ENCODE measurements at regions not wholly inside any gene's neighbourhood (a gene's known extent, or its start where the extent isn't known, plus 50 kb on each side); places are given as distances from the start of the nearest gene placed in this dataset.

DNA sequence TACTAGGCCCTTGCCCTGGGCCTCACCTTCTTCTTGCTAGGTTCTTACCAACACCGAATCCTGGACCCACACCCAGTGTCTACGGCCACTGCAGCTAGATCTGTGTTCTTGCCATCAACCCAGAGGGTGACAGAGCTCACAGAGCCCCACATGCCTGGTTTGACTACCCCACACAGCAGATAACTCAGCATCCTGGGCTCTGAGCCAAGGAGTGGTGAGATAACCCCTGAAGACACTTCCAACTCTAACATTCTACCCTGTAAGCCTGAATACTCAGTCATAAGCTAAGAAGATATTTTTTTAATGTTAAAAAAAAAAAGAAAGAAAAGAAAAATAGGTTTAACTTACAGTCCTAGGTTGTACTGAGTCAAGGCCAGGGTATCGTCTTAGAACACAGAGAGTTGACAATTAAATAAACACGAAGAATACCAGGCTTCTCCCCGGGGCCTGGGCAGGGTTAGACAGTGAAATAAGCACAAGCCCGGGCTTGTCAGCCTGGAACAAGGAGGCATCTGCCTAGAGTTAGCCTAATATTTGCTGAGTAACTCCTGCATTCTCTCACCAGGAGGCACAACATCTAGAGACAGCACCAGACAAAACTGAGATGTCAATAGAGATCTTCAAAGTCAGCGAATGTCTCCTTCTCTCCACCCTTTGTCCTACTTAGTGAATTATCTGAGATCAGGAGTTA is 556.5 kb upstream of the LRRN3 start:
- Histone ChIP-seq H3K9me3 (ENCODE audit: low read length) (no peaks in the 10 kb centered on the region), H3K4me1 (ENCODE audit: insufficient read depth, low read length) (no peaks in the 10 kb centered on the region), H3K27ac (ENCODE audit: low read length) (no peak overlapping the region), H4K20me1 (ENCODE audit: low read length) (no peaks in the 10 kb centered on the region), H3K27me3 (ENCODE audit: low read length) (no peaks in the 10 kb centered on the region), H3K9me2 (replicated peaks; ENCODE audit: low read length) (no peaks in the 10 kb centered on the region), H3K79me2 (ENCODE audit: low read length) (no peaks in the 10 kb centered on the region), H3K4me2 (ENCODE audit: low read length) (no peak overlapping the region), H3F3A (ENCODE audit: low read length, unreplicated experiment) (no peaks in the 10 kb centered on the region), H3K9ac (ENCODE audit: low read length) (no peak overlapping the region), H2AFZ (ENCODE audit: low read length) (no peak overlapping the region), H3K36me3 (ENCODE audit: low read depth, low read length) (no peaks in the 10 kb centered on the region), H3K4me3 (ENCODE audit: low read length) (no peak overlapping the region)
- POLR2A ChIA-PET (ENCODE audit: unreplicated experiment), result no interaction called here
- BruUV-seq (replicated peaks), result no TSS peak
- intact Hi-C loops (cut with micrococcal nuclease), result no loop called here
- DNase-seq, result no peak
- CTCF ChIA-PET, result interaction anchor here (0.6 kb wide), 1 partner anchor 40 kb away, joined by 3 read pairs; no protein-coding TSS in a partner anchor
- TF ChIP-seq EZH2phosphoT487 (IDR thresholded peaks at IDR 0.05; ENCODE audit: borderline replicate concordance, low read length) (no peak), EZH2 (IDR thresholded peaks at IDR 0.05; ENCODE audit: low read length, unreplicated experiment) (no peak)
- TF ChIP-seq, protein P1, sequence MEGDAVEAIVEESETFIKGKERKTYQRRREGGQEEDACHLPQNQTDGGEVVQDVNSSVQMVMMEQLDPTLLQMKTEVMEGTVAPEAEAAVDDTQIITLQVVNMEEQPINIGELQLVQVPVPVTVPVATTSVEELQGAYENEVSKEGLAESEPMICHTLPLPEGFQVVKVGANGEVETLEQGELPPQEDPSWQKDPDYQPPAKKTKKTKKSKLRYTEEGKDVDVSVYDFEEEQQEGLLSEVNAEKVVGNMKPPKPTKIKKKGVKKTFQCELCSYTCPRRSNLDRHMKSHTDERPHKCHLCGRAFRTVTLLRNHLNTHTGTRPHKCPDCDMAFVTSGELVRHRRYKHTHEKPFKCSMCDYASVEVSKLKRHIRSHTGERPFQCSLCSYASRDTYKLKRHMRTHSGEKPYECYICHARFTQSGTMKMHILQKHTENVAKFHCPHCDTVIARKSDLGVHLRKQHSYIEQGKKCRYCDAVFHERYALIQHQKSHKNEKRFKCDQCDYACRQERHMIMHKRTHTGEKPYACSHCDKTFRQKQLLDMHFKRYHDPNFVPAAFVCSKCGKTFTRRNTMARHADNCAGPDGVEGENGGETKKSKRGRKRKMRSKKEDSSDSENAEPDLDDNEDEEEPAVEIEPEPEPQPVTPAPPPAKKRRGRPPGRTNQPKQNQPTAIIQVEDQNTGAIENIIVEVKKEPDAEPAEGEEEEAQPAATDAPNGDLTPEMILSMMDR (conservative IDR thresholded peaks at IDR 0.05; ENCODE audit: low read depth, low read length), result no peak
- ATAC-seq, result peak; percentile 58

DNA sequence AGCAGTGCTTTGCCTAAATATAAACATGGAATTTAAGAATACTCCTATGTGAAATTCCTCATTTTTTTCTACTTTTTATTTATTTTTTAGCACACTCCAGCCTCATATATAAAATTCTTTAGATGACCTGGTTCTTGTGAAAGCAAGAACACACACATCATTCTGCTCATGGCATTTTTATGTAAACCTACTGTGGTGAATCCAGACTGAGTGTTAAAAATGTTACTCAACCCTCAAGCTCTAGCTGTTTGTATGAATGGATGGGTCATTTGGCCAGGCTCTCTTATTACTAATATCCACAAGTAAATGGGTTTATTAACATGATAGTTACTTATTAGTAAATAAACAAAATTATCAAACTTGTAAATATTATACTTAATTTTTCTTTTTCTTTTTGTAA is 551.7 kb upstream of the LRRN3 start:
- no peaks in the 10 kb centered on the region for H3K36me3 ChIP-seq (ENCODE audit: low read depth, low read length)
- H3K79me2 ChIP-seq (ENCODE audit: low read length), result no peaks in the 10 kb centered on the region
- CTCF ChIA-PET, result no interaction called here
- no peak overlapping the region for H3K27ac ChIP-seq (ENCODE audit: low read length)
- ATAC-seq (no peak), DNase-seq (no peak)
- no peaks in the 10 kb centered on the region for H4K20me1 ChIP-seq (ENCODE audit: low read length)
- no peaks in the 10 kb centered on the region for H3K9me2 ChIP-seq (replicated peaks; ENCODE audit: low read length)
- intact Hi-C loops (cut with micrococcal nuclease), result no loop called here
- no peaks in the 10 kb centered on the region for H3K27me3 ChIP-seq (ENCODE audit: low read length)
- H3K4me1 ChIP-seq (ENCODE audit: insufficient read depth, low read length), result peaks cover 23% of the 10 kb centered on the region
- POLR2A ChIA-PET (ENCODE audit: unreplicated experiment), result no interaction called here
- H2AFZ ChIP-seq (ENCODE audit: low read length), result no peak overlapping the region
- H3K9me3 ChIP-seq (ENCODE audit: low read length), result no peaks in the 10 kb centered on the region
- BruUV-seq (replicated peaks), result no TSS peak
- H3K4me3 ChIP-seq (ENCODE audit: low read length), result no peak overlapping the region
- H3K4me2 ChIP-seq (ENCODE audit: low read length), result no peak overlapping the region
- TF ChIP-seq, protein P1 (conservative IDR thresholded peaks at IDR 0.05; ENCODE audit: low read depth, low read length), result no peak
- TF ChIP-seq EZH2 (IDR thresholded peaks at IDR 0.05; ENCODE audit: low read length, unreplicated experiment) (no peak), EZH2phosphoT487 (IDR thresholded peaks at IDR 0.05; ENCODE audit: borderline replicate concordance, low read length) (no peak)
- no peaks in the 10 kb centered on the region for H3F3A ChIP-seq (ENCODE audit: low read length, unreplicated experiment)
- H3K9ac ChIP-seq (ENCODE audit: low read length), result no peak overlapping the region

DNA sequence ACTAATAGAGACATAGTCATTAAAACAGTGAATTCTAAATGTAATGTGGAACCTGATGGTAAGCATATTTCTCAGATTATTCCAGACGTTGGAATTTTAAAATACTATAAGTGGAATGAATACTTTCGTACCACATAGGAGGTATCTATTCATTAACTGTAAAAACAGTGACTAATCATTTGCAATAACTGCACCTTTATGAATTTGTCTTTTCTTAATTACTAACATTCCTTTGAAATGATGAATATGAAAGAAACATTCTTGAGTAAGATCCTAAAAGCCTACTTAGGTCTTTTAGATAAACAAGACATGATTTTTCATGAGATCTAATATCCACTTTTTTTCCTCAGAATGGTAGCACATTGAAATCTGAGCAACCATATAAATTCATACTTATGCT is 549.0 kb upstream of the LRRN3 start:
- peak; percentile 64 for ATAC-seq
- Histone ChIP-seq H3K9me2 (replicated peaks; ENCODE audit: low read length) (no peaks in the 10 kb centered on the region), H3K9me3 (ENCODE audit: low read length) (no peaks in the 10 kb centered on the region), H3F3A (ENCODE audit: low read length, unreplicated experiment) (no peaks in the 10 kb centered on the region), H3K9ac (ENCODE audit: low read length) (no peak overlapping the region), H3K79me2 (ENCODE audit: low read length) (no peaks in the 10 kb centered on the region), H3K27me3 (ENCODE audit: low read length) (no peaks in the 10 kb centered on the region), H2AFZ (ENCODE audit: low read length) (no peak overlapping the region), H3K4me2 (ENCODE audit: low read length) (peak overlapping the region; percentile 20; the same call in 1 of the 2 replicates), H3K27ac (ENCODE audit: low read length) (0 out of 2 replicates have a peak overlapping the region, but pooled peaks have one; percentile 9), H4K20me1 (ENCODE audit: low read length) (no peaks in the 10 kb centered on the region), H3K36me3 (ENCODE audit: low read depth, low read length) (no peaks in the 10 kb centered on the region), H3K4me3 (ENCODE audit: low read length) (no peak overlapping the region), H3K4me1 (ENCODE audit: insufficient read depth, low read length) (peaks cover 23% of the 10 kb centered on the region)
- ChIA-PET POLR2A (ENCODE audit: unreplicated experiment) (no interaction called here), CTCF (interaction anchor here (0.6 kb wide), 1 partner anchor 557 kb away, joined by 6 read pairs; no protein-coding TSS in a partner anchor)
- intact Hi-C loops (cut with micrococcal nuclease), result loop anchor here (10.0 kb wide), 1 partner anchor 553 kb away; the partner anchor contains the start of gene LRRN3
- no TSS peak for BruUV-seq (replicated peaks)
- TF ChIP-seq, protein P1 (conservative IDR thresholded peaks at IDR 0.05; ENCODE audit: low read depth, low read length), result no peak
- peak; percentile 43 for DNase-seq

Measured in PC-3 (cell line).